ENCODE measurements at regions not wholly inside any gene's neighbourhood (a gene's known extent, or its start where the extent isn't known, plus 50 kb on each side); places are given as distances from the start of the nearest gene placed in this dataset.

DNA sequence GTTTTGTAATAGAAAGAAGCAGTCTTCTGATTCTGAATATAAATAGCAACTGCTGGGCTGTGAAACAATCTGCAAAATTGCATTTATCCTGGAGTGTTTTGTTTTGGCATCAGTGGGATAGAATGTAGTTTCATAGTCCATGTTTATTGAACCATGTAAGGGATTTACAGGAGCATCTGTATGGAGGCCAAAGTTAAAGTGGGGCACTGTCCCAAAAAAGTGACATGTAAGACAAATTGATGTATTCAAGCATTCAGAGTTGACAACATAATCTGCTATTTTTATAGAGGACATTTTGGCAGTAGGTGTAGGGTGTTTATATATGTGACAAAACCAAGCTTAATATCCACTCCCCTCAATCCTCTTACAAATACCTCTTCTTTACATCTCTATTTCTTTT is 200.5 kb upstream of the ANK2 start:
- peak in 1 of 14 donors; percentile 44 for DNase-seq

DNA sequence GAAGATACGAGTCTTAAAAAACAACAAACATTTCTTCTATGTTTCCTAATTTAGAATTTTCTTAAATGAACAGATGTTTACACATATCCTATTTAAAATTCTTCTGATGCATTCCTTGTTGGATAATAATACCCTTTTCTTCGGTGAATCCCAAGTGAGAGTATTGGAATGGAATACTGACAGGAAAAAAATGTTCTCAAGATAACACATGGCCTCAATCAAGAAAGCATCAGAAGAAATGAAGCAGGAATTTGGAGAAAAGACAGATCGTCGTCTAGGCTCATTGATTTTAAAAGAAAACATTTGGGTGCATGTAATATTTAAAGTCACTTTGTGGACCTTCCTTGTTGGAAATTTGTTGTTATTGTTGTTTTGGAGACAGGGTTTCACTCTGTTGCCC is 196.9 kb upstream of the ANK2 start:
- no peak for DNase-seq

DNA sequence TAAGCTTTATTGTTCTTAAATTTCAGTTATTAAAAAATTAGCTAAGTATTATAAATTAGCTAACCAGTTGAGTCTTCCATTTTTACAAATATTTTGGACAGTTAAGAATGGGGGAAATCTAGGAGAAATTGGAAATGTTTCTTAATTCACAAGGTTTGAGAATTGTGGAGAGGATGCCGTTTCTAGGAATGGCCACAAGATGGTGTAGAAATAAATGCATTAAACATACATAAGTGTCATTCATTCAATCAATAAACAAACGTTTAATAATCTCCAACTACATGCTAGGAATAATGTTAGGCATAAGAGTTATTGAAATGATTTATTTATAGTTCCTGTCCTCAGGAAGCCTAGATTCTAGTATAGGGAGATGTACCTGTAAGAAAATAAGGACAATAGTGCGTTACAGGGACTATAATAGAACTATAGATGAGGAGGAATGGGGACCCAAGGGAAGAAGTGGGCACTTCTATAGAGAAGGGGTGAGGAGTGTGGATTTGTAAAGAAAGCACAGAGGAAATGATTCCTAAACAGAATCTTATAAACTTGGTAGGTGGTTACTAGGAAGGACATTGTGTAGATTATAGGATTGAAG is 195.7 kb upstream of the ANK2 start:
- DNase-seq, result no peak

DNA sequence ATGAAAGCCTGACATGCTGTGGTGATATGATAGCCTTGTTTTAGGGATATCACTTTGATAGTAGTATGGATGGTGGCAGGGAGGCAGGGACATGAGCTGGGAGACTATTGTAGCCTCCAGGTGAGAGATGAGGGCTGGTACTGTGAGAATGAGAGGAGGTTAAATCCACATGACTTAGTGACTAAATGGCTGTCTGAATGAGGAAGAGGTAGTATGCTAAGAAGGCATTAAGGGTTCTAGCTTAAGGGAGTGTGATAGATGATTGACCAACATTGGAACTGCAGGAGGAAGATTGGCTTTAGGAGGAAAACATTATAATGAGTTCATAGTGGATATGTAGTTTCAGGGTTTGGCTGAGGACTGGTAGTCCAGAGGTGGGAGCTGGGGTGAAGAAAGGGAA is 195.0 kb upstream of the ANK2 start:
- peak in 2 of 14 donors; percentile 5 to 13 for DNase-seq

DNA sequence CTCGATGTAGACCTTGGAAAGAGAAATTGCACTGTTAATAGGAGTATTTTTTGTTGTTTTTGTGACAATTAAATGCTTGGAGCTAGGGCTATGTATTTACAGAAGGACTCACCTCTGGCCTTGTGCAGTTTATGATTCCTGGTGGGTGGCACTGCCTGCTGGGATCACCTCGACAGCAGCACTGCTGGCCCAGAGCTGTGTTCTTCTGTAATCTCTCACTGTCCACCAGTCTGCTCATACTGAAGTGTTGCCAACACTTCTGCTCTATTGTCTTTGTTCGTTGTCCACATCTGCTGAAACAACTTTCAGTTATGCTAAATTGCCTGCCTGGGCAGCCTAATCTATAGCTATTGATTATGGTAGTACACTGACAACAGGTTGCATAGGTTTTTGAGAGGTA is 194.4 kb upstream of the ANK2 start:
- peak in 6 of 14 donors; percentile 4 to 41 (median 22) for DNase-seq

DNA sequence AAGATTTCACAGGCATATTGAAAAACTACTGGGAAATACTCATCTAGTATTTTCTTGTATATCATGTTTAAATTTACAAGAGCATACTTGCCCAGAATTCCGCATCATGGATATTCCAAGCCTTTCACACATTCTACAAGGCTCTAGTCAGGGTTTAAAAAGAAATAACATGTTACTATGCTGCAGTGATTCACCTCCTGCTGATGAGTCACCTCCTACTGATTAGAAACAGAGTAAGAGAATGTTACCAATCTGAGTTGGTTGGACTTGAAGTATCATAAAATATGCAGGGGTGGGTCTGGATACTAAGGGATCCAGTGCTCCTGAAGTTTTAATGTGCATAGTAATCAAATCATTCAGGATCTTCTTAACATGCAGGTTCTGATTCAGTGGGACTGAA is 192.0 kb upstream of the ANK2 start:
- no peak for DNase-seq

DNA sequence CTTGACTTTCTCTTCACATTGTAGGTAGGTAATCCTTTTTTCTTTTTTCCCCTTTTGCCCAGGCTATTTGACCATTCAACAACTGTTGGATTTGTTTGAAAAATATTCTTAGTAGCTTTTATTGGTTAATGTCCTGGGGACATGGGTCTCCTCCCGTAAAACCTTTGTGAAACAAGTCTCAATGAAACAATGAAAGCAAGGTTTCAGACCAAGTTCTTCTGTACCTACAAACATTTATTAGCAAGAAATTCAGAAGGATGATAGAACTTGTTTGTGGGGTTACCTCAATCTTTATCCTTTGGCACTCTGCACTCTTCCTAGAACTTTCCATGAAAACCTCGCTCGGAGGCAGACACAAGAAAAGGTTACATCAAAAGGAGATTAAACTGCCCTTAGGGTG is 190.7 kb upstream of the ANK2 start:
- no peak for DNase-seq

DNA sequence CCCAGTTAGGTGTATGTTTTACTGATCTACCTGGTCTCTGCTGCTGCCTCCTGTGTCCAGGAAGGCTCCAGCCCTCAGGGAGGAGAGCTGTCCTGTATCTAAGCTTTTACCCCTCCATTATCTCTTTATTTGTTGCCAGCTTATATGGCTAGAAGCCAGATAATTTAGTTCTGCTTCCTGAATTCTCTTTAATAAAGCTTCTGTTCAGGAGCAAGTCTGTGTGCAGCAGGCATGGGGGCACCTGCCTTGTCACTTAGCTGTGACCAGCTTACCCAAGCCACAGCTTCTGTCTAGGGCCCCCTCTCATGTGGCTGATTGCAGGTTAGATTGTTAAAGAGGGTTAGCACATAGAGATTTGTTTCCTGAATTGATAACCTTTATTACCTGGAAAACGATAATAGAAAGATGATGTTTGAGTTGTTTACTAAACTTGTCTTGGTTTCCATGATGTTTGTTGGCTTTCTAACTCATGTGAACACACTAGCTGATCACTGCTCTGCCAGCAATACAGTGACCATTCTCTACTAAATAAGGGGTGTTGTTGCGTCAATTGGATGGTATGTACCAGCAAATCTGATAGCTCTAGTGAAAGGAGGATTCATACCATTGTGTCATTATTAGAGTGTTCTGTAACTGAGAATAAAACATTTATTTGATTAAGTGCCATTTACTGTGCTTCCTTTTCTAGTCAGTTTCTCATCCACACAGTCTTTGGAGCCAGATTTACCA is 189.8 kb upstream of the ANK2 start:
- DNase-seq, result peak in 1 of 14 donors; percentile 39

DNA sequence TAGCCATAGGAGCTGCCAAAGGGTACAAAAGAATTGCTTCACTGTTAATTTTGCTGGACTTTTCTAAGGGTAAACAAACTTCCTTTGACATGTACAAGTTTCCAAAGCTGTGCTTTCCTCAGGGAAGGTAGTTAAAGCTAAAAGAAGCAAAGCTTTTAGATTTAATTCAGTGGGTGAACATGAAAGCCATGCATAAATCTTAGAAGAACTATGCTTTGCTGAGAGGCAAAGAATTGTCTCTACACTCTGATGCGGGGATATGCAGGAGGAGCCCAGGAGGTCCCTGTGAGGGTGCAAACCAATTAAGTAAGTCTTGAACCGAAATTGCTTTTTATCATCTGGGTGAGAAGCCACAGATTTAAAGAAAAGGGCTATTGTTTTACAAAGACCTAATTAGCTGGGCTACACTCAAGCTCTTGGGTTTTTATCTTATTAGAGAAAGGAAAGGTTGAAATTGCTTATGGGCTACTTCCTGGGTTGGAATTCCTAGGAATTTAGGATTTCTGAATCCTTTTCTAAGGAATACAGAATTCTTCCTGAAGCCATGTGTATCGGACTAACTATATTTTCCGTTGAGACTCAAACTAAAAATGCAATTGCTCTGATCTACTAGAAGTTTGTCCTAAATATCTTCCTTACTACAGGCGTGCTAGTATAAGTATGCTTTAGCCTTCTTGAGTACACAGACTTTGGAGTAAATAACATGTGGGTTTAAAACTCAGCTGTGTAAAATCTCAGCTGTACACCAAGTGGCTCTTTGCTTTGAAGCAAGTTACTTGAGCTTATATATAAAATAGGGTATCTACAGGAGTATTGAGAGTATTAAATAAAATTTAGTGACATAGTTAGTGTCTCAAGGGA is 188.4 kb upstream of the ANK2 start:
- DNase-seq, result peak in 2 of 14 donors; percentile 34 to 52

DNA sequence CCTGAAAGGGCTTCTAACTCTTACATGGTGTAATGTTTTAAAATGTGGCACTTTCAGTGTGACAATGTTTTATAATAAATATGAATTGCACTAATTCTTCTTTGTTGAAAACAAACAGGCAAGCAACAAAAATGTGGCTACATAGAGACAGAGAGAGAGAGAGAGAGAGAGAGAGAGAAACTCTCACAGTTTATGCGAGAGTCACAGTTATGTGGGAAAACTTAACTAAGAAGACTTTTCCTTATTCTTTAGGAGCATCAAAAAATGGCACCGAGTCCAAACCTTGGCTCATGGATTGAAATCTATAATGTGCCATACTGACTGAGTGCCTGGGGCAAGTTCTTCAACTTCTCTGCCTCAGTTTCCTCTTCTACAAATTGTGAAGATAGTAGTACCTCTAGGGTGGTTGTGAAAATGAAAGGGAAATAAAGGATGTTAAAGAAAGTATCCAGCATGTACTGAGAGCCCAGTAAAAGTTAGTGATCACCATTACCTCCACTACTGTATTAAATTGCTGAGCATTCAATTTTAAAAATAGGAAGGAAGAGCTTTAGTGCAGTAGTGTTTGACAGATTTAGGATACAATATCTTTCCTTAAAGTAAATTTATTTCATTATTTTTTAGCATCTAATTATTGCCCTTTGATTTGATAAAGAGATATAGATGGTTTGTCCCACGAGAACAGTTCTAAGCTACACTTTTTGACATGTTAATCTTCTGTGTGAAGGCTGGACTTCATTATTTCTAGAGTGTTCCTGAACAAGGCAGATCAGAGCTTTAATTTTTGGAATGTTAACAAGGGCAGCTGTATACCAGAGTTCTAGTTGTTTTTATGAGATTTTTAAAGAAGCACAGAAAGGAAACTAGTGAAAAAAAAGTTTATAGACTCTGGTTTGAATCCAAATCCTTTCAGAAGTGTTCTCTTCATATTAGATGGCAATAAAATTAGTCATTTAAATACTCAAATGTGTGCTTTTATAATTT is 187.5 kb upstream of the ANK2 start:
- no peak for DNase-seq

DNA sequence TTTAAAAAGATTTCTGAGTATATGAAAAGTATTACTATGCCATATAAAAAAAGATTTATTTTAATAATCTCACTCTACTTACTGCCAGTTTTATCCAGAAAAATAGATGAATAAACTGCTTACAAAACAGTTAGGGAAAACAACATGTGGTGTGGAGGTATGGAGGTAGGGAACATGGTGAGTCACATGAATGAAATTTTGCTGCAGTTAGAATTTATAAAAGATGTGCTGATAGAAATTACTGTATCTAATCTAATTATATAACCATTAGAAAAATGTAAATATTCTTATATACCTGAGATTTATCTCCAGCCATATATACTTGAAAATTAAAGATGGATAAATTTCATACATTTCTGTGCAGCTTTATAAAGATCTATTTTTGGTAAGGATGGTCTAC is 184.0 kb upstream of the ANK2 start:
- DNase-seq, result no peak

DNA sequence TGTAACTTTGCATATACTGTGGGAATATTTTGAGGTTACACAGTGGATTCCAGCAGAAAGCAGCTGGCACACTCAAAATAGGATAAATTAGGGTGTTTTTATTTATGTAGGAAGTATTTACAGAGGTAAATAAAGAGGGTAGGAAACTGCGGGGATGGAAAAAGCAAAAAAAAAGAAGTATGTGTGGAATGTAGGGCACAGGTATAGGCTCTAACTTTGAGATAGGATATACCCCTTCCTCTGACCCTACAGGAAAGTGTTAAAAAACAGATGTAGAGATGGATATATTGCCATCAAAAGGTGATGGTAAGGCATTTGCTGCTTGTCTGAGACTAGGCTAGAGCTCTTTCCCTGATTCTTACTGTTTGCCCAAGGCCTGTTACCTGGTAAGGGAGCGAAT is 173.1 kb upstream of the ANK2 start:
- no peak for DNase-seq

DNA sequence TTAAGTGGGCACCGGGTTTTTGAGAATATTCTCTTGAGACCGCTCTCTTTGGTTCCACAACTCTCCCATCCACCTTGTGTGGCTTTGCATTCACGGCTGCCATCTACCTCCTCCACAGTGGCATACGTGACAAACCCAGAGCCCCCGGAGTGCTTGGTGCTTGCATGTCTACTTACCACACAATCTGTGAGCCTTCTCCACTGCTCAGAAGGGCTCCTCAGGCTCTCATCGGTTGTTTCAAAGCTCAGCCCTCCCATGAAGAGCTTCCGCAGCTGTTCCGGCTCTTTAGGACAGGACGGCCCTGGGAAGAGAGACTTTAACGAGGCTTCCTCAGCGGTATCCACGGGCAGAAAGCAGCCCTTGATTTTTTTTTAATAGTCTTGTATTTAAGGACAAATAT is 167.6 kb upstream of the ANK2 start:
- peak in 2 of 14 donors; percentile 25 to 37 for DNase-seq

DNA sequence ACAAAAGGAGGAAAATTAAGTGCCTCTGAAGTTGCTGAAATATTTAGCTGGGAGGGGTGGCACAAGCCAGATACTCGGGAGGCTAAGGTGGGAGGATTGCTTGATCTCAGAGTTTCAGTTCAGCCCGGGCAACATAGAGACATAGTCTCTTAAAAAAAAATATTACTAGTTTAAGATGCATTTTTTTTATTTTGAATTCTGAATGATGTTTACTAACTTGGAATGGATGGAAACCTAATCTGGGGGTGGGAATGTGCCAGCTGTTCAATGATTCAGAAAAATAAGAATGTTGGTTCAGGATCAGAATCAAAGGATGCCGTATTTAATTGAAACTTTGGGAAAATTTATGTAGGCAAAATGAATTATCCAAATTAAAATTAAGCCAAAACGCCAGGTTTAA is 167.2 kb upstream of the ANK2 start:
- no peak for DNase-seq

DNA sequence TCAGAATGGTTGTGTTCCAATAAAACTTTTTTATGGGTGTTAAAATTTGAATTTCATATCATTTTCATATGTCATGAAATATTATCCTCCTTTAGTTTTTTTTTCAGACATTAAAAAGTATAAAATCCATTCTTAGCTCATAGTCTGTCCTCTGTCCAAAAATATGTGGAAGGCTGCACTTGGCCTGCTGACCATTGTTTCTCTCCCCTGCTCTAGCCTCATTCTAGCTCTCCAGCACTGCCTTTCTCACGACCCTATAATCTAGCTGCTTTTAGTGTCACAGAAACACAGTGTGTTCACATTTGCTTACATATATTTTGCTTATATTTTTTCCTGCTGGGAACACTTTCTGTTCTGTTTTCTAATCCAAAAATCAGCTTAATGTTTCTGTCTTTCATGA is 165.0 kb upstream of the ANK2 start:
- DNase-seq, result no peak

DNA sequence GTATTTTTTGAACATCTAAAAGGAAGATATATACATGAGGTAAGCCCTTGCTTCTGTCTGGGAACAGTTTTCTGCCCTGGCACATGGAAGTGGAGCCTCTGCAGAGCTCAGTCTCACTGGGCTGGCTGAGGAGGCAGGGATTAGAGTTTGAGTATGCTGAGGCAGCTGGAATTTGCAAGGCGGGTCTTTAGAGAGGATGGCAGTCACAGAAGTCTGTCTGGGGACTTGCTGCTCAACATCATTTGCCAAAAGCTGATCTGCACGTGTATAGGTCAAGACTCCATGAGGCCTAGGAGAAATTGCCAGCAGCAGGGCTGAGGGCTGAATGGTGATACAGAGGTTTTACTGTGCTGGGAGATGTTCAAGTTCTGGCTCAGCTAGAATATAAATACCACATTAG is 163.6 kb upstream of the ANK2 start:
- DNase-seq, result no peak

DNA sequence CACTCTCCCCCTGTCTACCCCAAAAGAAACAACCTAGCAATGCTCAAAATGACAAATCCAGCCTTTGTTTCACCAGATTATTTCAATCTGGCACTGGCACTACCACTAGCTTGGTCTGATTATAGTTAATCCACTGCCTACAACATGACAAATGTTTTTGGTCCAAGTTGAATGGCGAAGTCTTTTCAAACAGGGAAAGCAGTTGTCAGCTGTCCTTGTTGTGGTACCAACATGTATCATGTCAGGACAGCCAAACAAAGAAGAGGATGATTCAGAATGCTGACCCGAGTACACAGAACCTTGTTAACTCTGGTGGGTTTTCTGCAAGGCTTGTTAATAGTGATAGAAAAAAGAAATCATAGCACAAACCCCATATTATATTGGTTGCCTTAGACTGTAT is 160.8 kb upstream of the ANK2 start:
- DNase-seq, result peak in 7 of 14 donors; percentile 6 to 32 (median 28)

DNA sequence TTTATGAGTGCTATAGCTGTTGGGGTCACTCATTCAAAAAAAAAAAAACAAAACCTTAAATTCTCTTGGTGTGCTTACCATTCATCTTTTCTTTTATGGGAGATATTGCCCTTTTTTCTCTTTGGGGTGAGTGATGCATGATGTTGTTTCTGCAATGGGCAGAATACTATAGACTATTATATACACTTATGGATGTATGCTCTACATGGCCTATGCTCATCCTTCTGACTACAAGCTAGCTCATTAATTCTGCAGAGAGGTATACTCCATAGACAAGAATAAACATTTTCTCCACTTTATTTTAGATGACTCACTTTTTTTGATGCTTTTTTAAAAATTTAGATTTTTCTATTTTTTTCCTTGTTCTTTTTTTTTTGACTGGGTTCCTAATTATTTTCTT is 160.3 kb upstream of the ANK2 start:
- no peak for DNase-seq

DNA sequence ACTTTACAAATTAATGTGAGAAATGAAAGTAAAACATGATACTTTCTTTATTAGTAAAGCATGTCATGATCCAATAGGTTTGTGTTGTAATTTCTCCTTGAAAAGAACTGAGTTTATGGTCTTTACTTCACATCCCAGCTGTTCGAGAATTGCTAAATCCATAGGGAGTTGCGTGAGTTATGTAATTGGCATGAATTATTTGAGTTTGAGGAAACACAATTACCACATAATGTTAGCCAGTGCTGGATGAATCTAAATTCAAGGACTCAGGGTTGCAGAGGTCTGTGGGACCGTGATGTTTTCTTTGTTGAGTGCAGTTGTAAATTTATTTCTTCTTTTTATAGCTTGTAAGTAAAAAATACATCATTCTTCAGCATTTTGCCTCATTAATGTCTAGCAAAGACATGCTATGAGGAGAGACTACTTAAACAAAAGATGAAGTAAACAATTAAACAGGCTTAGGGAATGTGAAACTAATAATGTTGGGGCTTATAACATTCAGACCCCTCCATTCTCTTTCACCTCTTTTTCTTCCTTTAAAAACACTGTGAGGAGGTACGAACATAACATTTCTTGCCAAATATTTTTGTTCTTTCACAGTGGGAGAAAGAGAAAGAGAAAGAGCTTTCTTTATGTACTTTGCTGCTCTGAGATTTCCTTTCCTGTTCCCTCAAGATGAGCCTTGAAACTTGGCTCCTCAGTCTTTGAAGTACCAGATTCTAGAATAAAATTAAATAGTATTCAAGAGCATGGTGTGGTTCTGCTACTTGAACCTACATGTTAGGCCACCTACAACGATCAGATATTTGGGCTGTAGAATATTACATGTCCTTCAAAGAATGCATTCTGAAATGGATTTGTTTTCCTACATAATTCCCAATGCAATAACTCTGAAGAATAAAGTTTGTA is 159.6 kb upstream of the ANK2 start:
- DNase-seq, result no peak

DNA sequence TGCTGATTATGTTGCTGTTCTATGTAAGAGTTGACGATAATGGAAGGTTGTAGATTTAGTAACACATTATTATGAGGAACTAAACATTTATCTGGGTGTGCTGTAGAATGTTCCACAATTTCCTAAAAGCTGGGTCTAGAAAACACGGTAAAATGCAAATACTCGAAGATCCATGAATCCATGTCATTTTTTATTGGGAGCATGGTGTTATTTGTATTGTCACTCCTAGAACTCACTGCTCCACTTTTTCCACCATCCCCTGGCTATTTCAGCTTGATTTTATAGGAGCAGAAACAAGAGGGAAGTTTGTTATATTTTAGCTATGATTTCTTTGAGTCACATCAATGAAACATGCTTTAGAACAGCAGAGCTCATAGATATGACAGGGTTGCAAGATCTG is 155.0 kb upstream of the ANK2 start:
- no peak for DNase-seq

DNA sequence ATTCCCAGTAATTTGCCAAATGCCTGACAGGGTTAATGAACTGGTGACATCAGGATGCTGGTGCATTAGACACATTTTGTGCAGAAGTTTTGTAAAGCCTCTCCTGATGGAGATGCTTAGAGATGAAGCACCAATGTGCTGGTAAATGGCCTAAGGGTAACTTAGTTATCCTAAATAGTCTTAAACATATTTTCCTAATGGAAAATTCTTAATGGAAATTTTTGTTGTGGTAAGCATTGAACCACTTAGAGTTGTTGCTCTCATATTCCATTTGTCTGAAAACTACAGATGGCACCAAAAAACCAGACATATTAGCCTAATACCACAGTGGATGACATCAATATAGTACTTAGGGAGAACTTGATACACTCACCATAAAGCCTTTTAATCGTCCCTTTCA is 154.5 kb upstream of the ANK2 start:
- DNase-seq, result no peak

Data from C1 segment of cervical spinal cord (tissue), 14 donors.